HG03469 (cell line): ENCODE measurements at regions not wholly inside any gene's neighbourhood (a gene's known extent, or its start where the extent isn't known, plus 50 kb on each side); places are given as distances from the start of the nearest gene placed in this dataset.
"Not testable (repeated sequence)": the region's sequence is repeated elsewhere in the genome, so short reads cannot be mapped to it uniquely, and the experiment has no call there.

Experiments
- ATAC-seq: cut with Tn5 transposase; IDR thresholded peaks from one replicate; pipeline ENCODE4 v1.9.1; 2021; ENCODE audit warnings: mild to moderate bottlenecking, moderate library complexity, moderate number of reproducible peaks; ENCODE audit not compliant: unreplicated experiment

GRCh38 chr6:155647354-155647753 is 191.7 kb upstream of the NOX3 start:
- no peak for ATAC-seq

- no peak for ATAC-seq
Observed at GRCh38 chr6:155646443-155646842, 190.8 kb upstream of the NOX3 start.

- ATAC-seq: no peak
Observed at GRCh38 chr6:155645325-155645724, 189.7 kb upstream of the NOX3 start.

GRCh38 chr6:155641603-155642002 is 186.0 kb upstream of the NOX3 start:
- no peak for ATAC-seq

GRCh38 chr6:155638200-155638599 is 182.6 kb upstream of the NOX3 start:
- no peak for ATAC-seq

- no peak for ATAC-seq
Observed at GRCh38 chr6:155635416-155635815, 179.8 kb upstream of the NOX3 start.

GRCh38 chr6:155630085-155630484 is 174.4 kb upstream of the NOX3 start:
- no peak for ATAC-seq

GRCh38 chr6:155629652-155630051 is 174.0 kb upstream of the NOX3 start:
- ATAC-seq: no peak

- ATAC-seq: peak; percentile 92
Observed at GRCh38 chr6:155628306-155628705, 172.7 kb upstream of the NOX3 start.

- not testable (repeated sequence) for ATAC-seq
Observed at GRCh38 chr6:155627722-155628212, 172.1 kb upstream of the NOX3 start.

GRCh38 chr6:155623450-155624178 is 168.0 kb upstream of the NOX3 start:
- no peak for ATAC-seq

- no peak for ATAC-seq
Observed at GRCh38 chr6:155614606-155615005, 159.0 kb upstream of the NOX3 start.

GRCh38 chr6:155611742-155612141 is 156.1 kb upstream of the NOX3 start:
- no peak for ATAC-seq

- no peak for ATAC-seq
Observed at GRCh38 chr6:155604991-155605390, 149.4 kb upstream of the NOX3 start.

- no peak for ATAC-seq
Observed at GRCh38 chr6:155599561-155599960, 143.9 kb upstream of the NOX3 start.

- ATAC-seq: no peak
Observed at GRCh38 chr6:155599160-155599559, 143.5 kb upstream of the NOX3 start.

- ATAC-seq: no peak
Observed at GRCh38 chr6:155595284-155595683, 139.6 kb upstream of the NOX3 start.

- no peak for ATAC-seq
Observed at GRCh38 chr6:155591741-155592140, 136.1 kb upstream of the NOX3 start.

GRCh38 chr6:155589190-155589589 is 133.6 kb upstream of the NOX3 start:
- no peak for ATAC-seq

- no peak for ATAC-seq
Observed at GRCh38 chr6:155587817-155588216, 132.2 kb upstream of the NOX3 start.

GRCh38 chr6:155586090-155586489 is 130.5 kb upstream of the NOX3 start:
- no peak for ATAC-seq

- no peak for ATAC-seq
Observed at GRCh38 chr6:155584006-155584405, 128.4 kb upstream of the NOX3 start.
